Activated CD8-positive, alpha-beta T cell treated with anti-CD3 and anti-CD28 coated beads, Interleukin-2, amount 10 ng/mL, durations not matched to agents 7 days and 5 days (primary cell): ENCODE measurements at regions not wholly inside any gene's neighbourhood (a gene's known extent, or its start where the extent isn't known, plus 50 kb on each side); places are given as distances from the start of the nearest gene placed in this dataset.
"Not testable (repeated sequence)": the region's sequence is repeated elsewhere in the genome, so short reads cannot be mapped to it uniquely, and the experiment has no call there.

ENCODE experiments used
- ATAC-seq: fragments of 150-1000 bp; cut with Tn5 transposase; one replicate; pipeline ENCODE4 v1.10.0; 2021; ENCODE audit warnings: moderate library complexity
- CTCF ChIA-PET: fragments of 350-600 bp; sonication (Branson Sonifier 250); formaldehyde crosslinking; loops from one replicate; lab custom pipeline; 2021; ENCODE audit warnings: antibody characterized with exemption; lab: Charles Lee
- POLR2A ChIA-PET: fragments of 350-600 bp; sonication (Branson Sonifier 250); formaldehyde crosslinking; loops from one replicate; lab custom pipeline; 2021; ENCODE audit warnings: antibody characterized with exemption; lab: Charles Lee
- DNase-seq: peaks from one replicate; pipeline ENCODE4 v3.0.0-alpha.2; 2020
- H3K27ac Mint-ChIP-seq: one replicate; pipeline ENCODE4 v1.8.0; 2021; ENCODE audit warnings: mild to moderate bottlenecking, mixed read lengths
- H3K27me3 Mint-ChIP-seq: one replicate; pipeline ENCODE4 v1.8.0; 2021; ENCODE audit warnings: low read depth, mixed read lengths
- H3K36me3 Mint-ChIP-seq: one replicate; pipeline ENCODE4 v1.8.0; 2021; ENCODE audit warnings: low read depth, mixed read lengths
- H3K4me1 Mint-ChIP-seq: one replicate; pipeline ENCODE4 v1.8.0; 2021; ENCODE audit warnings: low read depth, mixed read lengths
- H3K4me3 Mint-ChIP-seq: one replicate; pipeline ENCODE4 v1.8.0; 2021; ENCODE audit warnings: mild to moderate bottlenecking, mixed read lengths
- H3K9me3 Mint-ChIP-seq: one replicate; pipeline ENCODE4 v1.8.0; 2022; ENCODE audit warnings: mixed read lengths; ENCODE audit not compliant: insufficient read depth

GRCh38 chr4:107467461-107467860, 252.6 kb downstream of the PAPSS1 start:
- CTCF ChIA-PET: no interaction called here
- no peak for ATAC-seq
- Mint-ChIP-seq H3K4me1 (no peaks in the 10 kb centered on the region), H3K4me3 (no peak overlapping the region), H3K36me3 (no peaks in the 10 kb centered on the region), H3K27ac (no peak overlapping the region), H3K27me3 (no peaks in the 10 kb centered on the region), H3K9me3 (no peaks in the 10 kb centered on the region)
- POLR2A ChIA-PET: no interaction called here
- DNase-seq: no peak

GRCh38 chr4:107458194-107458593, 261.8 kb downstream of the PAPSS1 start:
- H3K4me1 Mint-ChIP-seq: no peaks in the 10 kb centered on the region
- no peaks in the 10 kb centered on the region for H3K36me3 Mint-ChIP-seq
- no peak overlapping the region for H3K27ac Mint-ChIP-seq
- ATAC-seq (no peak), DNase-seq (no peak)
- no peaks in the 10 kb centered on the region for H3K27me3 Mint-ChIP-seq
- H3K4me3 Mint-ChIP-seq: no peak overlapping the region
- POLR2A ChIA-PET: no interaction called here
- CTCF ChIA-PET: no interaction called here
- H3K9me3 Mint-ChIP-seq: no peaks in the 10 kb centered on the region

DNA sequence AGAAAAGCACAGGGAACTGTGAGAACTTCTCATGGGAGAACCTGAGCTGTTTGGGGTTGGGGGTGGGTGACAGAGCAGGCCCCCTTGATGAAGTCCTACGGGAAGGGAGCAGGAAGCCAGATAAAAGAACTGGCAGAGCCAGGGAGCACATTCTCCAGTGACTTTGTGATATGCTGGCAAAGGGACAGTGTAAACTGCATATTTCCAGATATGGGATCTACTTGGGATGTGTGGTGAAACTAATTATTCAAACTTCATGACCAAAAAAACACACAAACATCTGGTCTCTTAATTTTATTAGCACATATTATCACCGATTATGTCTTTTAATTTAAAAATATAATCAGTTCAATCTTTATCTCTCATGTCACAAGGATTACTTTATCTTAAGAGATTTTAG, 266.0 kb downstream of the PAPSS1 start:
- ChIA-PET CTCF (no interaction called here), POLR2A (no interaction called here)
- peaks cover 2% of the 10 kb centered on the region for H3K27me3 Mint-ChIP-seq
- H3K9me3 Mint-ChIP-seq: no peaks in the 10 kb centered on the region
- DNase-seq: no peak
- ATAC-seq: no peak
- H3K36me3 Mint-ChIP-seq: no peaks in the 10 kb centered on the region
- no peaks in the 10 kb centered on the region for H3K4me1 Mint-ChIP-seq
- no peak overlapping the region for H3K4me3 Mint-ChIP-seq
- no peak overlapping the region for H3K27ac Mint-ChIP-seq

- Mint-ChIP-seq H3K36me3 (no peaks in the 10 kb centered on the region), H3K4me3 (no peak overlapping the region), H3K9me3 (no peaks in the 10 kb centered on the region), H3K27me3 (peaks cover 2% of the 10 kb centered on the region), H3K4me1 (no peaks in the 10 kb centered on the region), H3K27ac (no peak overlapping the region)
- ChIA-PET POLR2A (no interaction called here), CTCF (no interaction called here)
- ATAC-seq (no peak), DNase-seq (no peak)
Measured at GRCh38 chr4:107452717-107453630, 267.1 kb downstream of the PAPSS1 start.

DNA sequence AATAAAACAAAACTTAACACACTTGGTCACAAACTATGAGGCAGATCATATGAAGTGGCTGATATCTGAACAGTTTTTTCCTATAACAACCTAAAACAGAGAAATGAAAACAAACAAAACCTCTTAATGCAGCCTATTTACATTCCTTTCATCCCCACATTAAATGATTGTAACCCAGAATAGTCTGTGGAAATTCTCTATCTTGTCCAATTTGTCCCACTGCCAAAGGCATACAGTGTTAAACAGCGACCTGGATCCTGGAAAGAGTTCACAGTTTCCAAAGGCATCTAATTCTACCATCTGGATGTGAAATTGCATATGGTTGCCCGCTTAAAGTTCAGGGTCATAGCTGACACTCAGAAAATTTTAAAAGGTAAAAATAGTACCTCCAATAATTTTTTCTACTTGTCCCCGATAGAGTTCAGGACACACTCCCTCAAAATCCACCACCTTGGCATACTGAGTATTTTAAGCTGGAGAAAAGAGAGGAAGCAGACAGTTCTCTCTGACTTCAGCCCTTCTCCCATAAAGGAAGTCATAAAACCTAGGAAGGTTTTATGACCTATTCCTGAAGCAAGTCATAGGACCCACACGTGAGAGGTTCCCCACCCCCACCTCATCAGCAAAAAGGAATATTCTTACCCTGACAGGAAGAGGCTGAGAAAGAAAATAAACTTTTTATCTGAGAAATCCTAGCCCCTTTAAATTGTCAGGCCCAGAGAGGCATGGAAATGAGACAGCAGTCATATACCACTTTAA, 270.2 kb downstream of the PAPSS1 start:
- CTCF ChIA-PET: no interaction called here
- Mint-ChIP-seq H3K4me1 (no peaks in the 10 kb centered on the region), H3K4me3 (no peak overlapping the region), H3K27ac (no peak overlapping the region), H3K27me3 (peaks cover 2% of the 10 kb centered on the region), H3K36me3 (no peaks in the 10 kb centered on the region), H3K9me3 (no peaks in the 10 kb centered on the region)
- DNase-seq (no peak), ATAC-seq (no peak)
- POLR2A ChIA-PET: no interaction called here

- Mint-ChIP-seq H3K4me1 (no peaks in the 10 kb centered on the region), H3K36me3 (no peaks in the 10 kb centered on the region), H3K27ac (no peak overlapping the region), H3K4me3 (no peak overlapping the region), H3K27me3 (no peaks in the 10 kb centered on the region), H3K9me3 (no peaks in the 10 kb centered on the region)
- DNase-seq: no peak
- POLR2A ChIA-PET: no interaction called here
- ATAC-seq: no peak
- CTCF ChIA-PET: no interaction called here
Measured at GRCh38 chr4:107442538-107443111, 277.4 kb downstream of the PAPSS1 start.

DNA sequence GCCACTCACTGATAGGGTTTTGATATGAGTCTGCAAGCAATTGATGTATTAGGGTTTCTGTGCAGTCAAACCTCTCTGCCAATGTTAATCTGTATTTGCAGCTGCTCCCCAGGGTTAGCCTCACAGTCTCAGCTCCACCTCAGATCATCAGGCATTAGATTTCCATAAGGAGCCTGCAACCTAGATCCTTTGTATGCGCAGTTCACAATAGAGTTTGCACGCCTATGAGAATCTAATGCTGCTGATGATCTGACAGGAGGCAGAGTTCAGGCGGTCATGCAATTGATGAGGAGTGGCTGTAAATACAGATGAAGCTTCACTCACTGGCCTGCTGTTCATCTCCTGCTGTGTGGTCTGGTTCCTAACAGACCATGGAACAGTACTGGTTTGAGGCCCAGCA, 280.6 kb downstream of the PAPSS1 start:
- H3K4me1 Mint-ChIP-seq: no peaks in the 10 kb centered on the region
- ChIA-PET POLR2A (interaction anchor here (0.7 kb wide), 1 partner anchor 222 kb away, joined by 3 read pairs; no protein-coding TSS in a partner anchor), CTCF (no interaction called here)
- ATAC-seq (no peak), DNase-seq (no peak)
- H3K27me3 Mint-ChIP-seq: no peaks in the 10 kb centered on the region
- H3K36me3 Mint-ChIP-seq: no peaks in the 10 kb centered on the region
- H3K9me3 Mint-ChIP-seq: no peaks in the 10 kb centered on the region
- no peak overlapping the region for H3K27ac Mint-ChIP-seq
- H3K4me3 Mint-ChIP-seq: no peak overlapping the region

- POLR2A ChIA-PET, CTCF ChIA-PET, ATAC-seq, DNase-seq, H3K27me3 Mint-ChIP-seq, H3K9me3 Mint-ChIP-seq, H3K36me3 Mint-ChIP-seq, H3K4me3 Mint-ChIP-seq, H3K27ac Mint-ChIP-seq, H3K4me1 Mint-ChIP-seq: not testable (repeated sequence)
Measured at GRCh38 chr4:107436471-107436870, 283.6 kb downstream of the PAPSS1 start.

DNA sequence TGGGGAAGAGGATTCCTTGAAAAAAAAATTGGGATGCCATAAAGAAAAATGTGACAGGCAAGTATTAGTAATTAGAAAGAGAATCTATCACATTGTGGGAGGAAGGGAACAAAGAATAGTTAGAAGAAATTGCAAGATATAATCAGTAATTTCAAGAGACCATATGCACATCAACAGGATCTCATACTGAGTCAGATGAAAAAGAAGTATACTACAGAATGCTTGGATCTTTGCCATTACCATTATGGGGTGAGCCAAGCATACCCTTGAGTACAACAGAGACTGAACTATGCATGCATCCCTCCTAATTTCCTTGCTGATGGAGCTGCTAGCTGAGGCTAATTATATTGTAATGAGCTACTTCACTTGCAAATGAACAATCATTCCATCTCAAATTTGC, 287.6 kb downstream of the PAPSS1 start:
- H3K9me3 Mint-ChIP-seq: no peaks in the 10 kb centered on the region
- POLR2A ChIA-PET: no interaction called here
- no peaks in the 10 kb centered on the region for H3K4me1 Mint-ChIP-seq
- no peak overlapping the region for H3K27ac Mint-ChIP-seq
- H3K4me3 Mint-ChIP-seq: no peak overlapping the region
- DNase-seq (no peak), ATAC-seq (no peak)
- no peaks in the 10 kb centered on the region for H3K36me3 Mint-ChIP-seq
- no peaks in the 10 kb centered on the region for H3K27me3 Mint-ChIP-seq
- CTCF ChIA-PET: no interaction called here

GRCh38 chr4:107423677-107424405, 296.2 kb downstream of the PAPSS1 start:
- H3K4me3 Mint-ChIP-seq: no peak overlapping the region
- no peaks in the 10 kb centered on the region for H3K27me3 Mint-ChIP-seq
- DNase-seq (no peak), ATAC-seq (no peak)
- ChIA-PET CTCF (no interaction called here), POLR2A (no interaction called here)
- no peaks in the 10 kb centered on the region for H3K9me3 Mint-ChIP-seq
- no peaks in the 10 kb centered on the region for H3K4me1 Mint-ChIP-seq
- no peak overlapping the region for H3K27ac Mint-ChIP-seq
- no peaks in the 10 kb centered on the region for H3K36me3 Mint-ChIP-seq

- H3K27ac Mint-ChIP-seq, H3K4me3 Mint-ChIP-seq, CTCF ChIA-PET, H3K27me3 Mint-ChIP-seq, H3K36me3 Mint-ChIP-seq, H3K4me1 Mint-ChIP-seq, DNase-seq, POLR2A ChIA-PET, H3K9me3 Mint-ChIP-seq, ATAC-seq: not testable (repeated sequence)
Measured at GRCh38 chr4:107419536-107419935, 300.5 kb downstream of the PAPSS1 start.
